GM18907 (cell line): ENCODE measurements at regions not wholly inside any gene's neighbourhood (a gene's known extent, or its start where the extent isn't known, plus 50 kb on each side); places are given as distances from the start of the nearest gene placed in this dataset.
A peak's percentile ranks its signal among the peaks of the same experiment; 100 is the strongest.
"Not testable (repeated sequence)": the region's sequence is repeated elsewhere in the genome, so short reads cannot be mapped to it uniquely, and the experiment has no call there.

Source experiments
- ATAC-seq: cut with Tn5 transposase; IDR thresholded peaks from one replicate; pipeline ENCODE4 v1.9.1; 2021; ENCODE audit warnings: mild to moderate bottlenecking, moderate library complexity; ENCODE audit not compliant: unreplicated experiment

GRCh38 chr12:94863321-94864035, 140.0 kb downstream of the NDUFA12 start:
- ATAC-seq: no peak

GRCh38 chr12:94862421-94862820, 141.1 kb downstream of the NDUFA12 start:
- no peak for ATAC-seq

GRCh38 chr12:94856324-94856723, 147.2 kb downstream of the NDUFA12 start:
- ATAC-seq: no peak

- ATAC-seq: no peak
Measured at GRCh38 chr12:94855853-94856252, 147.6 kb downstream of the NDUFA12 start.

- no peak for ATAC-seq
Measured at GRCh38 chr12:94851396-94852028, 152.0 kb downstream of the NDUFA12 start.

GRCh38 chr12:94849411-94849976, 154.0 kb downstream of the NDUFA12 start:
- ATAC-seq: no peak

GRCh38 chr12:94848966-94849365, 154.5 kb downstream of the NDUFA12 start:
- ATAC-seq: no peak

GRCh38 chr12:94845110-94845509, 158.4 kb downstream of the NDUFA12 start:
- no peak for ATAC-seq

- ATAC-seq: no peak
Measured at GRCh38 chr12:94844452-94844851, 159.0 kb downstream of the NDUFA12 start.

- no peak for ATAC-seq
Measured at GRCh38 chr12:94841904-94842610, 161.4 kb downstream of the NDUFA12 start.

GRCh38 chr12:94841177-94841576, 162.3 kb downstream of the NDUFA12 start:
- no peak for ATAC-seq

- ATAC-seq: peak; percentile 79
Measured at GRCh38 chr12:94839347-94839746, 164.2 kb downstream of the NDUFA12 start.

- not testable (repeated sequence) for ATAC-seq
Measured at GRCh38 chr12:94836952-94837670, 166.4 kb downstream of the NDUFA12 start.

GRCh38 chr12:94834036-94834625, 169.4 kb downstream of the NDUFA12 start:
- ATAC-seq: no peak

GRCh38 chr12:94832780-94833681, 170.5 kb downstream of the NDUFA12 start:
- ATAC-seq: no peak

GRCh38 chr12:94832105-94832504, 171.4 kb downstream of the NDUFA12 start:
- ATAC-seq: no peak

- ATAC-seq: peak; percentile 93
Measured at GRCh38 chr12:94831081-94831751, 172.3 kb downstream of the NDUFA12 start.

- ATAC-seq: no peak
Measured at GRCh38 chr12:94829552-94829951, 173.9 kb downstream of the NDUFA12 start.

- ATAC-seq: no peak
Measured at GRCh38 chr12:94819011-94819410, 168.7 kb upstream of the TMCC3 start.
